ENCODE measurements at regions not wholly inside any gene's neighbourhood (a gene's known extent, or its start where the extent isn't known, plus 50 kb on each side); places are given as distances from the start of the nearest gene placed in this dataset.

DNA sequence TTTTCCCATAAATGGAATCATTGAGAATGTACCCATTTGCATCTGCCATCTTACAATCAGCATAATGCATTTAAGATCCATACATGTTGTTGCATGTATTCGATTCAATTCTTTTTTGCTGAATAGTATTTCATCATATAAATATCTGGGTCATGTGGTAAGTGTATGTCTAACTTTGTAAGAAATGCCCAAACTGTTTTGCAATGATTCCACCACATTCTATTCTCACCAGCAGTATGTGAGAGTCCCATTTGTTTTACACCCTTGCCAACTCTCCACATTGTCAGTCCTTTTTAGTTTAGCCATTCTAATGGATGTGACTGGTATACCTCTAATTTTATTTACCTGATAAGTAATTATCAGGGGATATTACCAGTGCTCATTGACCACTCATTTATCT is 115.8 kb upstream of the PBX1 start:
- TF ChIP-seq TCF12 (IDR thresholded peaks at IDR 0.05; ENCODE audit: low read depth, low read length) (no peak), ETV6 (conservative IDR thresholded peaks at IDR 0.05 in 1 of 2, IDR thresholded peaks at IDR 0.05 in 1 of 2; ENCODE audit: borderline replicate concordance in 1 of 2, low read depth in 1 of 2) (no peak), CTCF (IDR thresholded peaks at IDR 0.05 in 2 of 3, conservative IDR thresholded peaks at IDR 0.05 in 1 of 3; ENCODE audit: control insufficient read depth in 2 of 3, extremely low read depth in 1 of 3, insufficient read depth in 1 of 3, low read depth in 3 of 3, low read length in 3 of 3) (no peak), CEBPB (IDR thresholded peaks at IDR 0.05; ENCODE audit: borderline replicate concordance in 1 of 2, low read depth in 2 of 2, low read length in 2 of 2) (no peak), ESRRA (IDR thresholded peaks at IDR 0.05; ENCODE audit: low read length) (no peak), LARP7 (IDR thresholded peaks at IDR 0.05) (no peak)
